ENCODE measurements at regions not wholly inside any gene's neighbourhood (a gene's known extent, or its start where the extent isn't known, plus 50 kb on each side); places are given as distances from the start of the nearest gene placed in this dataset.

GRCh38 chr7:85924062-85924461 lies 719.6 kb upstream of the GRM3 start:
- POLR2A ChIA-PET: no interaction called here
- H3K27me3 Mint-ChIP-seq (ENCODE audit: insufficient read depth, unreplicated experiment): peaks cover 21% of the 10 kb centered on the region

DNA sequence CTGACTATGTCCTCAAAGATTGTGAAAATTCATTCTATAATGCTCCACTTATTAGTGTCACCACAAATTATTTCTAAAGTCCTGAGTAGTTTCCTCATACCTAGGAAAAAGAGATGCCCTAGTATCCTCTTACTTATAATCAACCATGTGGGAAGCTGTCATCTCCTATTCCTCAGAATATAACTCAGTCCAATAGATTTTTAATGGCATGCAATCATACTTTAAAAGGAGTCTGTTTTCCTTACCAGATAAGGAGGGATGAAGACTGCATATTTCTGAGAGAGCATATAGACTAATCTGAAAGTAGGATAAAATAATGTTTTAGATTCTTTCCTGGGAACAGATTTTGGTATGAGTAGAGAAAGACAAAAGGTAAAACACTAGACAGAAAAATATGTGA lies 727.7 kb upstream of the GRM3 start:
- TF ChIP-seq, protein P1, sequence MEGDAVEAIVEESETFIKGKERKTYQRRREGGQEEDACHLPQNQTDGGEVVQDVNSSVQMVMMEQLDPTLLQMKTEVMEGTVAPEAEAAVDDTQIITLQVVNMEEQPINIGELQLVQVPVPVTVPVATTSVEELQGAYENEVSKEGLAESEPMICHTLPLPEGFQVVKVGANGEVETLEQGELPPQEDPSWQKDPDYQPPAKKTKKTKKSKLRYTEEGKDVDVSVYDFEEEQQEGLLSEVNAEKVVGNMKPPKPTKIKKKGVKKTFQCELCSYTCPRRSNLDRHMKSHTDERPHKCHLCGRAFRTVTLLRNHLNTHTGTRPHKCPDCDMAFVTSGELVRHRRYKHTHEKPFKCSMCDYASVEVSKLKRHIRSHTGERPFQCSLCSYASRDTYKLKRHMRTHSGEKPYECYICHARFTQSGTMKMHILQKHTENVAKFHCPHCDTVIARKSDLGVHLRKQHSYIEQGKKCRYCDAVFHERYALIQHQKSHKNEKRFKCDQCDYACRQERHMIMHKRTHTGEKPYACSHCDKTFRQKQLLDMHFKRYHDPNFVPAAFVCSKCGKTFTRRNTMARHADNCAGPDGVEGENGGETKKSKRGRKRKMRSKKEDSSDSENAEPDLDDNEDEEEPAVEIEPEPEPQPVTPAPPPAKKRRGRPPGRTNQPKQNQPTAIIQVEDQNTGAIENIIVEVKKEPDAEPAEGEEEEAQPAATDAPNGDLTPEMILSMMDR (IDR thresholded peaks at IDR 0.05; ENCODE audit: unreplicated experiment): no peak
- no TSS peak for BruUV-seq (replicated peaks)
- DNase-seq (ENCODE audit: unreplicated experiment): no peak
- Mint-ChIP-seq H3K4me3 (ENCODE audit: unreplicated experiment) (no peak overlapping the region), H3K4me1 (ENCODE audit: insufficient read depth, unreplicated experiment) (no peaks in the 10 kb centered on the region), H3K36me3 (ENCODE audit: insufficient read depth, unreplicated experiment) (no peaks in the 10 kb centered on the region), H3K27me3 (ENCODE audit: insufficient read depth, unreplicated experiment) (peaks cover 11% of the 10 kb centered on the region), H3K27ac (ENCODE audit: low read depth, unreplicated experiment) (no peak overlapping the region), H3K9me3 (ENCODE audit: unreplicated experiment) (no peaks in the 10 kb centered on the region)
- ChIA-PET CTCF (no interaction called here), POLR2A (no interaction called here)
- intact Hi-C loops (cut with micrococcal nuclease): no loop called here

More at GRCh38 chr7:85924062-85924461, 719.6 kb upstream of the GRM3 start:
- H3K27ac Mint-ChIP-seq (ENCODE audit: low read depth, unreplicated experiment): no peak overlapping the region
- no peaks in the 10 kb centered on the region for H3K4me1 Mint-ChIP-seq (ENCODE audit: insufficient read depth, unreplicated experiment)
- BruUV-seq (replicated peaks): no TSS peak
- TF ChIP-seq, protein P1 (IDR thresholded peaks at IDR 0.05; ENCODE audit: unreplicated experiment): no peak
- DNase-seq (ENCODE audit: unreplicated experiment): no peak
- no peaks in the 10 kb centered on the region for H3K9me3 Mint-ChIP-seq (ENCODE audit: unreplicated experiment)
- intact Hi-C loops (cut with micrococcal nuclease): no loop called here
- H3K36me3 Mint-ChIP-seq (ENCODE audit: insufficient read depth, unreplicated experiment): no peaks in the 10 kb centered on the region
- CTCF ChIA-PET: no interaction called here
- no peak overlapping the region for H3K4me3 Mint-ChIP-seq (ENCODE audit: unreplicated experiment)

DNA sequence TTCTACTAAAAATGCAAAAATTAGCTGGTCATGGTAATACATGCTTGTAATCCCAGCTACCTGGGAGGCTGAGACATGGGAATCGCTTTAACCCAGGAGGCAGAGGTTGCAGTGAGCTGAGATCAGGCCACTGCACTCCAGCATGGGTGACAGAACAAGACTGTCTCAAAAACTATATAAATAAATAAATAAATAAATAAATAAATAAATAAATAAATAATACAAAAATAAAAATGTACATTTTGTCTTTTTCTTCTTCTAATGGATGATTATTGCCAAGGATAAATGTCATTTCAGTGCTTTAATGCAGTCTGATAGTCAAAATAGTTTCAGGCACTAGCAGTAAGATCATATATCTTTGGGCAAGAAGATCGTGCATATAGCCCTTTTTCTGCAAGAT lies 727.6 kb upstream of the SEMA3D start:
- TF ChIP-seq, protein P1 (IDR thresholded peaks at IDR 0.05; ENCODE audit: unreplicated experiment): no peak
- no peaks in the 10 kb centered on the region for H3K9me3 Mint-ChIP-seq (ENCODE audit: unreplicated experiment)
- H3K27me3 Mint-ChIP-seq (ENCODE audit: insufficient read depth, unreplicated experiment): no peaks in the 10 kb centered on the region
- no peaks in the 10 kb centered on the region for H3K4me1 Mint-ChIP-seq (ENCODE audit: insufficient read depth, unreplicated experiment)
- POLR2A ChIA-PET: no interaction called here
- intact Hi-C loops (cut with micrococcal nuclease): no loop called here
- H3K36me3 Mint-ChIP-seq (ENCODE audit: insufficient read depth, unreplicated experiment): no peaks in the 10 kb centered on the region
- H3K27ac Mint-ChIP-seq (ENCODE audit: low read depth, unreplicated experiment): no peak overlapping the region
- no peak overlapping the region for H3K4me3 Mint-ChIP-seq (ENCODE audit: unreplicated experiment)
- no peak for DNase-seq (ENCODE audit: unreplicated experiment)
- BruUV-seq (replicated peaks): no TSS peak
- CTCF ChIA-PET: interaction anchor here (0.7 kb wide), 1 partner anchor 833 kb away, joined by 3 read pairs; no protein-coding TSS in a partner anchor

DNA sequence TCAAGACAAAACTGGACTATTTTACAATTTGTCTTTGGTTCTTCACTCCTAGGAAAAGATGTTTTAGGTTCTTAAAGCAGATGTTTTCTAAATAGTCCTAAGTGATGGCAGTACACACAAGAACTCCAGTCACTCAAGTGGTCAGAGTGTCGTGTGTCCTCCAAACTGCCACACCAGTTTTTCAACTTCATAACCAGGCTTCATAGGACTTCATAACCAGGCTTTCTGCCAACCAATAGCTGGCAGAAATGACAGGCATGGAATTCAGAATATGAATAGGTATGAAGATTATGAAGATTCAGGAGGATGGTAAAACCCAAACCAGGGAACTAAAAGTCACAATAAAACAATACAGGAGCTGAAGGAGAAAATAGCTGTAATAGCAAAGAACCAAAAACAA lies 721.2 kb upstream of the SEMA3D start:
- TF ChIP-seq, protein P1 (IDR thresholded peaks at IDR 0.05; ENCODE audit: unreplicated experiment): no peak
- no peaks in the 10 kb centered on the region for H3K36me3 Mint-ChIP-seq (ENCODE audit: insufficient read depth, unreplicated experiment)
- H3K4me3 Mint-ChIP-seq (ENCODE audit: unreplicated experiment): no peak overlapping the region
- intact Hi-C loops (cut with micrococcal nuclease): no loop called here
- CTCF ChIA-PET: no interaction called here
- peaks cover 11% of the 10 kb centered on the region for H3K27me3 Mint-ChIP-seq (ENCODE audit: insufficient read depth, unreplicated experiment)
- no peak overlapping the region for H3K27ac Mint-ChIP-seq (ENCODE audit: low read depth, unreplicated experiment)
- H3K4me1 Mint-ChIP-seq (ENCODE audit: insufficient read depth, unreplicated experiment): no peaks in the 10 kb centered on the region
- DNase-seq (ENCODE audit: unreplicated experiment): no peak
- H3K9me3 Mint-ChIP-seq (ENCODE audit: unreplicated experiment): no peaks in the 10 kb centered on the region
- POLR2A ChIA-PET: no interaction called here
- BruUV-seq (replicated peaks): no TSS peak

Data from MCF 10A (cell line).